GM19372 (cell line): ENCODE measurements at regions not wholly inside any gene's neighbourhood (a gene's known extent, or its start where the extent isn't known, plus 50 kb on each side); places are given as distances from the start of the nearest gene placed in this dataset.

Experiments used
- ATAC-seq: cut with Tn5 transposase; IDR thresholded peaks from one replicate; pipeline ENCODE4 v1.9.1; 2021; ENCODE audit warnings: mild to moderate bottlenecking, low read depth, moderate library complexity; ENCODE audit not compliant: unreplicated experiment

DNA sequence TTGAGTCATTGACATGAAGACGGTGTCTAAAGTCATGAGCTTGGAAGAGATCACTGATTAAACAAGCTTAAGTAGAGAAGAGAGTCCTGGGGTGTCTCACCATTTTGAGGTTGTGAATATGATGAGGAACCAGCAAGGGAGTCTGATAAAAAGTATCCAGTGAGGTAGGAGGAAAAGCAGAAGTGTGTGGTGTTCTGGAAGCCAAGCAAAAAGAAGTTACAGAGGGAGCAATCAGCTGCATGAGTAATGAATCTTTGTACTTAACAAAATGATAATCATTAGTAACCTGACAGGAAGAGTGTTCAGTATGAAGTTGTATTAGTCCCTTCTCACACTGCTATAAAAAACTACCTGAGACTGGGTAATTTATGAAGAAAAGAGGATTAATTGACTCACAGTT, 131.3 kb downstream of the C11orf87 start:
- no peak for ATAC-seq

DNA sequence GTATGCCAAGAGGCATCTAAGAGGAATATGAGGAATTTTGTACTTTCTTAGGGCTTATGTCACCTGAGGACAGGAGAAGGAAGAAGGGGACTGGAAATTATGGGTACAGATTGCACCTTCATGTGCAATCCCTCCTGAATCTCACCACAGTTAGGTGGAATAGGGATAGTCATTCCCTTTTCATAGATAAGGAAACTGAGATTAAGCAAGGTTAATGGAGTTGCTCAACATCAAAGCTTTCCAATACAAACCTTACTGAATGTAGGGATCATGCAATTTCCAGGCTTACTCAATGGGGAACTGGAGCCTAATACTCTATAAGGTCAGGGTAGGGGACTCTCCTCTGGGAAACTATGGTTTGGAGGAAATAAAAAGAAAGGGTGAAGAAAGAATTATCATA, 133.0 kb downstream of the C11orf87 start:
- no peak for ATAC-seq

DNA sequence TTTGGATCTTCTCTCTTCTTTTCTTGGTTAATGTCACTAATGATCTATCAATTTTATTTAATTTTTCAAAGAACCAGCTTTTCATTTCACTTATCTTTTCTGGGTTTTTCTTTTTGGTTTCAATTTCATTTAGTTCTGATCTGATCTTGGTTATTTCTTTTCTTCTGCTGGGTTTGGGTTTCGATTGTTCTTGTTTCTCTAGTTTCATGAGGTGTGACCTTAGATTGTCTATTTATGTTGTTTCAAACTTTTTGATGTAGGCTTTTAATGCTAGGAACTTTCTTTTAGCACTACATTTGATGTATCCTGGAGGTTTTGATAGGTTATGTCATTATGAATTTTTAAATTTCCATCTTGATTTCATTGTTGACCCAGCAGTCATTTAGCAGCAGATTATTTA, 142.3 kb downstream of the C11orf87 start:
- ATAC-seq = no peak

DNA sequence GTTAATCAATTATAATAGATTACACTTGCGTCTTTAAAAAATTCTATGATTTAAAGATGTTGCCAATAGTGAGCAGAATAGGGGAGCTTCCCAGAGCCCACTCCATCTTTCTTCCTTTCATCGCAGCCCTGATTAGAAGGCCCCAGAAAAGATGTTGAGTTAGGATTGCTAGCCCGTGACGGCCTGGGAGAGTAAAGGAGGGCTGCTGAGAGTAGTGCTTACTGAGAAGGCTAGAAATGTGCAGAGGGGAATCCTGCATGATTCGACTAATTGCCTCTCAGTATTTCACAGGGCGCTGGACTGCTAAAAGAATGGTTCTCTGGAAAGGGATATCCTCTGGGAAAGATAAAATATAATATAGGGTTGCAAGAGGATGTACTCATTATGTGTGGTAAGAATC, 160.5 kb downstream of the C11orf87 start:
- no peak for ATAC-seq

GRCh38 chr11:109584001-109584972, 162.3 kb downstream of the C11orf87 start:
- no peak for ATAC-seq

GRCh38 chr11:109586789-109587188, 164.8 kb downstream of the C11orf87 start:
- ATAC-seq = no peak

GRCh38 chr11:109590782-109591181, 168.8 kb downstream of the C11orf87 start:
- ATAC-seq = no peak

GRCh38 chr11:109597336-109597735, 175.3 kb downstream of the C11orf87 start:
- ATAC-seq = no peak

- ATAC-seq = no peak
Measured at GRCh38 chr11:109604481-109605400, 182.8 kb downstream of the C11orf87 start.

DNA sequence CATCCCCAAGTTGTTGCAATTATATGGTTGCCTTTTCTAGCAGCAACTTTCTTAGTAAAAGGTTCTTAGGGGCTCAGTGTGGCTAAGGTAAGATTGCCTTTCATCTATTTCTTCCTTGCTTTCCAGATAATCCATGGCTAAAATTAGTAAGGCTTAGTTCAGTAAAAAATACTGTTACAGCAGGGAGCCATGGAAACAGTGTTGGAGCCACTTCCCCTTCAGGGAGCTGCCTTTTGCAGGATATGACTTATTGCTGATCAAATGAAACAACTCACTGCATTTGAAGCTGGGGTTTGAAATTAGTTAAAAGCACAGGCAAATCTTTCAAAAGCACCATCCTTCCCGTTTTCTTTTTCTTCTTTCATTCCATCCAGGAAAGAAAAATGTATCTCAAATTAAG, 184.3 kb downstream of the C11orf87 start:
- no peak for ATAC-seq

DNA sequence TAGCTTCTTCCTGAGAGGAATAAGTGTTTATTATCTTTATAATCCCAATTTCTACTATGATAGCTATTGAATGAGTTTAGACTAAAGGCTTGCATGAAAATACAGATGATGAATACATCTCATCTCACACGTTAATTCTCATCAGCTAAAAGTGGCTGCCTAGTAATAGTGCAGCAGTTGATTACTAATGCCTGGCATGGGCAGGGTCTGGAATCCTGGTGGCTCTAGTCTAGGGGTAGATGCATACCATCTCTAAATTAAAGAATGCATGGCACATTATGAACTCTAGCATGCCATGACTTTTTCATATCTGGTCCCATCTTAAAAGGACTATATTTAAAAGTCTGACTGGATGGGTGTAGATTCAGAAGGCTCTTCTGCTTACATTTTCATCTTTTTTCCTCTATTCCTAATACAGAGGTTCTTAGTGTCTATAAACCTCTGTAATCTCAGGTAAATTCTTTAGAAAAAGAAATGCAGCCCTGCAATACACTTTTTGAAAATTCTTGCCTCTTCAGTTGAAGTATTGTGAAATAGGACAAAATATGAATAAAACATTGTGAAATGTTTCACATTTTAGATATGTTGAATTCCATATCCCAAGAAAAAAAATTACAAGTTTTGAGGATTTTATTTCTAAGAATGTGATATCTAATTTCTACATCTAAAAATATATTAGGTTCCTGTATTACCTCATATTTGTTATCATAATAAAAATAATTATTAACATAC, 187.6 kb downstream of the C11orf87 start:
- ATAC-seq = no peak

DNA sequence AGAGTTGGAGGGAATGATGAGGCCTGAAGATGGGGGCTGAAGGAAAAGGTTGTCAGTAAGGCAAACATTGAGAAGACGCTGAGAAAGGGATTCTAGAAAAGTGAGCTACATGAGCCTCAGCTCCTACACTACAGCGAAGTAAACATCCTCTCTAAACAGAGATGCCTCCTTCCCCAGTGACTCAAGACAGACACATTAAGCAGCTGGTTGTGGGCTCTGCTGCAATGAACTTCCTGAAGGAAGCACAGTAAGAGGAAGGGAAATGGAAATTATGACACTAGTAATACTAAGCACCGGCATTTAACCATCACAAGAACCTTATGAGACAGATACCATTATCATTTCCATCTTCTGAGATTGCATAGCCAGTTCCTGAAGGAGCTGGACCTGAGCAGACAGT, 190.5 kb downstream of the C11orf87 start:
- no peak for ATAC-seq

- no peak for ATAC-seq
Measured at GRCh38 chr11:109619498-109619897, 197.5 kb downstream of the C11orf87 start.

GRCh38 chr11:109629734-109630133, 207.7 kb downstream of the C11orf87 start:
- no peak for ATAC-seq

- ATAC-seq = no peak
Measured at GRCh38 chr11:109641549-109641948, 219.6 kb downstream of the C11orf87 start.

GRCh38 chr11:109644152-109644551, 222.2 kb downstream of the C11orf87 start:
- ATAC-seq = no peak

GRCh38 chr11:109648804-109649203, 226.8 kb downstream of the C11orf87 start:
- no peak for ATAC-seq

DNA sequence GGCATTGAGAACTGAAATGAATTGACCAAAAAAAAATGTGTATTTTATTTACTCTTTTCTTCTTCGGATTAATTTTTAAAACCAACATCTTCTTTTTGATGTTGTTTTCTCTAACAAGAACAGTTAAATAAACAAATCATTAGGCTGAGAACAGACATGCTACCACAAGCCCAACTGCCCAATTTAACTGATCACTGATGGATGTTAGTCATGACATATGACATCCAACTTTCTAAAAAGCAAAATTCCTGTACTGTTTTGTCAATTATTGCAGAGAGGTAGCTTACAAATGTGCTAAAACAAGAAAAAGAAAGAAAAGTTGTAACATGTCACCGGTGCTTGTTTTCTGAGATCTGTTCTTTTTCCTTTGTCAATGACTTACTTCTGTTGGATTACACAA, 232.1 kb downstream of the C11orf87 start:
- no peak for ATAC-seq

- no peak for ATAC-seq
Measured at GRCh38 chr11:109658190-109658589, 236.2 kb downstream of the C11orf87 start.

DNA sequence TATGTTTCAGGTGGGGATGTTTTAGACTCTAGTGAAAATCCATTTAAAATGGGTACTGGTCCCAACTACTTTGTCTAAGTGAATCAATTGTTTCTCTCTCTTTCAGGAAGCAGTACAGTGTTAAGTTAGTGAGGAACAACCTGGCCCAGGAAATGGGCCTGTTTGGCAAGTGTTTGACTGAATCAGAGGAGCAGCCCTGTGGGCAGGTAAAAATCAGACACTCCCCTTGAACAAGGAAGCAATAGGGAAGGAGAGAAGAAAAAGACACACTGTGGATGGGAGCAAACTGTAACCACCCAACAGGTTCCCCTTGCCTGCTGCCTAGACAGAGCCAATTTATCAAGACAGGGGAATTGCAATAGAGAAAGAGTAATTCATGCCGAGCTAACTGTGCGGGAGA, 245.7 kb downstream of the C11orf87 start:
- ATAC-seq = no peak
